ENCODE measurements at regions not wholly inside any gene's neighbourhood (a gene's known extent, or its start where the extent isn't known, plus 50 kb on each side); places are given as distances from the start of the nearest gene placed in this dataset.

- 49% methylated on average over 2 of the region's 2 CpGs for WGBS
- TF ChIP-seq POLR2AphosphoS5 (IDR thresholded peaks at IDR 0.05) (no peak), CTCF (IDR thresholded peaks at IDR 0.05) (no peak), POLR2A (IDR thresholded peaks at IDR 0.05) (no peak)
Observed at GRCh38 chr5:33282696-33283095, 158.1 kb upstream of the TARS1 start.

GRCh38 chr5:33283243-33283642 lies 157.5 kb upstream of the TARS1 start:
- TF ChIP-seq POLR2AphosphoS5 (IDR thresholded peaks at IDR 0.05) (no peak), EP300 (IDR thresholded peaks at IDR 0.05) (no peak), CTCF (IDR thresholded peaks at IDR 0.05) (no peak), POLR2A (IDR thresholded peaks at IDR 0.05) (no peak)
- Histone ChIP-seq H3K9me3 (no peaks in the 10 kb centered on the region), H3K27ac (no peak overlapping the region), H3K27me3 (no peaks in the 10 kb centered on the region), H3K4me1 (no peaks in the 10 kb centered on the region), H3K36me3 (no peaks in the 10 kb centered on the region), H3K4me3 (no peak overlapping the region)
- DNase-seq (ENCODE audit: low spot score in 2 of 2), result no peak

More at GRCh38 chr5:33282696-33283095, 158.1 kb upstream of the TARS1 start:
- Histone ChIP-seq H3K9me3 (no peaks in the 10 kb centered on the region), H3K4me3 (no peak overlapping the region), H3K27ac (no peak overlapping the region), H3K4me1 (no peaks in the 10 kb centered on the region), H3K36me3 (no peaks in the 10 kb centered on the region), H3K27me3 (no peaks in the 10 kb centered on the region)
- no peak for DNase-seq (ENCODE audit: low spot score in 2 of 2)

- DNase-seq (ENCODE audit: low spot score in 2 of 2), result no peak
- H3K4me1 ChIP-seq, result no peaks in the 10 kb centered on the region
- H3K4me3 ChIP-seq, result no peak overlapping the region
- WGBS, result 82% methylated on average over 3 of the region's 3 CpGs
- H3K9me3 ChIP-seq, result no peaks in the 10 kb centered on the region
- no peak overlapping the region for H3K27ac ChIP-seq
- no peaks in the 10 kb centered on the region for H3K27me3 ChIP-seq
- no peaks in the 10 kb centered on the region for H3K36me3 ChIP-seq
- no peak for TF ChIP-seq POLR2A (IDR thresholded peaks at IDR 0.05)
- TF ChIP-seq CTCF (IDR thresholded peaks at IDR 0.05), result no peak
Observed at GRCh38 chr5:33284681-33285080, 156.1 kb upstream of the TARS1 start.

- Histone ChIP-seq H3K27me3 (no peaks in the 10 kb centered on the region), H3K27ac (no peak overlapping the region), H3K9me3 (no peaks in the 10 kb centered on the region), H3K4me3 (no peak overlapping the region), H3K36me3 (no peaks in the 10 kb centered on the region), H3K4me1 (no peaks in the 10 kb centered on the region)
- no peak for DNase-seq (ENCODE audit: low spot score in 2 of 2)
- no peak for TF ChIP-seq POLR2AphosphoS5 (IDR thresholded peaks at IDR 0.05)
- TF ChIP-seq EP300 (IDR thresholded peaks at IDR 0.05), result no peak
- TF ChIP-seq CTCF (IDR thresholded peaks at IDR 0.05), result no peak
- TF ChIP-seq POLR2A (IDR thresholded peaks at IDR 0.05), result no peak
- WGBS, result 77% methylated on average over 1 of the region's 1 CpG
Observed at GRCh38 chr5:33287242-33287641, 153.5 kb upstream of the TARS1 start.

GRCh38 chr5:33291216-33292000 lies 149.4 kb upstream of the TARS1 start:
- TF ChIP-seq EP300 (IDR thresholded peaks at IDR 0.05), result no peak
- WGBS, result 99% methylated on average over 3 of the region's 3 CpGs

GRCh38 chr5:33297760-33298216 lies 143.0 kb upstream of the TARS1 start:
- no peak for TF ChIP-seq POLR2A (IDR thresholded peaks at IDR 0.05)
- no peak for TF ChIP-seq EP300 (IDR thresholded peaks at IDR 0.05)
- TF ChIP-seq POLR2AphosphoS5 (IDR thresholded peaks at IDR 0.05), result no peak

More at GRCh38 chr5:33291216-33292000, 149.4 kb upstream of the TARS1 start:
- Histone ChIP-seq H3K27ac (no peak overlapping the region), H3K36me3 (no peaks in the 10 kb centered on the region), H3K9me3 (no peaks in the 10 kb centered on the region), H3K27me3 (no peaks in the 10 kb centered on the region), H3K4me3 (no peak overlapping the region), H3K4me1 (no peaks in the 10 kb centered on the region)
- DNase-seq (ENCODE audit: low spot score in 2 of 2), result no peak

More at GRCh38 chr5:33297760-33298216, 143.0 kb upstream of the TARS1 start:
- Histone ChIP-seq H3K9me3 (no peaks in the 10 kb centered on the region), H3K27me3 (no peaks in the 10 kb centered on the region), H3K4me1 (peaks cover 13% of the 10 kb centered on the region), H3K27ac (no peak overlapping the region), H3K4me3 (no peak overlapping the region), H3K36me3 (no peaks in the 10 kb centered on the region)
- WGBS, result 94% methylated on average over 23 of the region's 23 CpGs
- no peak for DNase-seq (ENCODE audit: low spot score in 2 of 2)

Measured in suprapubic skin (tissue), 4 donors.